ENCODE measurements at regions not wholly inside any gene's neighbourhood (a gene's known extent, or its start where the extent isn't known, plus 50 kb on each side); places are given as distances from the start of the nearest gene placed in this dataset.

- TF ChIP-seq ZBTB7A (IDR thresholded peaks at IDR 0.05; ENCODE audit: low read depth): no peak
- no peak for TF ChIP-seq FOXM1 (IDR thresholded peaks at IDR 0.05; ENCODE audit: borderline replicate concordance, low read depth)
- no peak for TF ChIP-seq YY1 (IDR thresholded peaks at IDR 0.05; ENCODE audit: low read depth)
- no peak for TF ChIP-seq CEBPB (IDR thresholded peaks at IDR 0.05)
- no peak for TF ChIP-seq CREB1 (IDR thresholded peaks at IDR 0.05; ENCODE audit: low read depth)
- no peak for TF ChIP-seq TEAD4 (IDR thresholded peaks at IDR 0.05)
- no peak for TF ChIP-seq EP300 (IDR thresholded peaks at IDR 0.05; ENCODE audit: borderline replicate concordance)
- TF ChIP-seq TAF1 (IDR thresholded peaks at IDR 0.05; ENCODE audit: low read depth): no peak
- TF ChIP-seq RAD21 (IDR thresholded peaks at IDR 0.05; ENCODE audit: low read depth): no peak
- no peak for TF ChIP-seq USF1 (IDR thresholded peaks at IDR 0.05)
- TF ChIP-seq REST (IDR thresholded peaks at IDR 0.05; ENCODE audit: low read depth): no peak
- no peak for TF ChIP-seq NFIC (IDR thresholded peaks at IDR 0.05)
- no peak for TF ChIP-seq MAX (IDR thresholded peaks at IDR 0.05)
- no peak for TF ChIP-seq TCF12 (IDR thresholded peaks at IDR 0.05; ENCODE audit: low read depth)
- no peak for TF ChIP-seq EGR1 (IDR thresholded peaks at IDR 0.05)
Observed at GRCh38 chrX:79570524-79571240, 203.5 kb upstream of the ITM2A start.

- TF ChIP-seq MAX (IDR thresholded peaks at IDR 0.05) (no peak), USF1 (IDR thresholded peaks at IDR 0.05) (no peak), FOXM1 (IDR thresholded peaks at IDR 0.05; ENCODE audit: borderline replicate concordance, low read depth) (no peak), NFIC (IDR thresholded peaks at IDR 0.05) (no peak), TCF12 (IDR thresholded peaks at IDR 0.05; ENCODE audit: low read depth) (no peak), ZBTB7A (IDR thresholded peaks at IDR 0.05; ENCODE audit: low read depth) (no peak), REST (IDR thresholded peaks at IDR 0.05; ENCODE audit: low read depth) (no peak), TAF1 (IDR thresholded peaks at IDR 0.05; ENCODE audit: low read depth) (no peak), EP300 (IDR thresholded peaks at IDR 0.05; ENCODE audit: borderline replicate concordance) (no peak), CEBPB (IDR thresholded peaks at IDR 0.05) (no peak), EGR1 (IDR thresholded peaks at IDR 0.05) (no peak), YY1 (IDR thresholded peaks at IDR 0.05; ENCODE audit: low read depth) (no peak), RAD21 (IDR thresholded peaks at IDR 0.05; ENCODE audit: low read depth) (no peak), CREB1 (IDR thresholded peaks at IDR 0.05; ENCODE audit: low read depth) (no peak), TEAD4 (IDR thresholded peaks at IDR 0.05) (no peak)
Observed at GRCh38 chrX:79568309-79568708, 201.2 kb upstream of the ITM2A start.

- no peak for TF ChIP-seq FOXM1 (IDR thresholded peaks at IDR 0.05; ENCODE audit: borderline replicate concordance, low read depth)
- TF ChIP-seq TEAD4 (IDR thresholded peaks at IDR 0.05): no peak
- TF ChIP-seq RAD21 (IDR thresholded peaks at IDR 0.05; ENCODE audit: low read depth): no peak
- no peak for TF ChIP-seq TCF12 (IDR thresholded peaks at IDR 0.05; ENCODE audit: low read depth)
- no peak for TF ChIP-seq NFIC (IDR thresholded peaks at IDR 0.05)
- TF ChIP-seq CREB1 (IDR thresholded peaks at IDR 0.05; ENCODE audit: low read depth): no peak
- no peak for TF ChIP-seq ZBTB7A (IDR thresholded peaks at IDR 0.05; ENCODE audit: low read depth)
- TF ChIP-seq EP300 (IDR thresholded peaks at IDR 0.05; ENCODE audit: borderline replicate concordance): no peak
- no peak for TF ChIP-seq TAF1 (IDR thresholded peaks at IDR 0.05; ENCODE audit: low read depth)
- TF ChIP-seq YY1 (IDR thresholded peaks at IDR 0.05; ENCODE audit: low read depth): no peak
- TF ChIP-seq MAX (IDR thresholded peaks at IDR 0.05): no peak
- no peak for TF ChIP-seq REST (IDR thresholded peaks at IDR 0.05; ENCODE audit: low read depth)
- no peak for TF ChIP-seq USF1 (IDR thresholded peaks at IDR 0.05)
- no peak for TF ChIP-seq EGR1 (IDR thresholded peaks at IDR 0.05)
- no peak for TF ChIP-seq CEBPB (IDR thresholded peaks at IDR 0.05)
Observed at GRCh38 chrX:79564362-79564761, 197.2 kb upstream of the ITM2A start.
